ENCODE measurements at regions not wholly inside any gene's neighbourhood (a gene's known extent, or its start where the extent isn't known, plus 50 kb on each side); places are given as distances from the start of the nearest gene placed in this dataset.
"Not testable (repeated sequence)": the region's sequence is repeated elsewhere in the genome, so short reads cannot be mapped to it uniquely, and the experiment has no call there.

DNA sequence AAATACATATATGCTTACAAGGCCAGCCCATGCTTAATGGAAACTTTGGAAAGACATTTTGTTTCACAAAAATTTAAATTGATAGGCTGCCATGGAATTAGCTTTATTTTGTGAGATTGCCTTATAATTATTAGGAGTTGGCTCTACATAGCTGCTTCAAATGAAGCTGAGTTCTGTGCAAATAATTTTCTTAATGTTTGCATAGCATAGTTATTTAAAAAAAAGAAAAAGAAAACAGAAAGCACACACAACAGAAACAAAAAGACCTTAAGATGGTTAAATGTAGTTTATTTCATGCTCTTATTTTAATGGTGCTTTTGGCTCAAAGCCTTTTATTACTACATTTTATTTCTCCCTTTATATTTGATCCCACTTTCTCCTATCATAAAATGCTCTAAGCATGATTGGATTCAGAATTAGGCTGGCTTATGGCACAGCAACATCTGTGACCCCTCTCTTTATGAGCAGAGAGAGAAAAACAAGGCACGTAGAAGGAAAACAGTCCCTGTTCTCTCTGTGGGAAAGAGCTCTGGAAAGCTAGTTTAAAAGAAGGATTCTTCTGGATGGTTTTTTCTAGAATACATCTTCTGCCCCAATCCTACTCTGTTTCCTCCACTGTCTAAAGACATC lies 530.5 kb downstream of the NTRK2 start:
- DNase-seq, result no peak

DNA sequence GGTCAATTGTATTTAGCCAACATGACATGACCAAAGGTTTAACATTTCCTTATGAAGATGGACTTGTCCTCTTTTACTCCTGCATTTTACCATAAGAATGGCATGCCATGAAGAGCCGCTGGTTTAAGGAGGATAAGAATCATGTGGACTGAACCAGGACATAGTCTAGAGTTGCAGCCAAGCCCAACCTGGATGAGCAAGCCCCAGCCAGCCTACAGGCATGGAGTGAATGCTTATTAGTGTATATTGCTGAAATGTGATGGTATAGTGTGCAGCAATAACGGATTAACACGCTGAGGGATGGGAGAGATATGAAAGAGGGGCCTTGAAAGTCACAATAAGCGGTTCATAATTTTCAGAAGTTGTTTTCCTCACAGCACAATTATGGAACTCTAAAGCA lies 523.2 kb downstream of the NTRK2 start:
- no peak for DNase-seq

DNA sequence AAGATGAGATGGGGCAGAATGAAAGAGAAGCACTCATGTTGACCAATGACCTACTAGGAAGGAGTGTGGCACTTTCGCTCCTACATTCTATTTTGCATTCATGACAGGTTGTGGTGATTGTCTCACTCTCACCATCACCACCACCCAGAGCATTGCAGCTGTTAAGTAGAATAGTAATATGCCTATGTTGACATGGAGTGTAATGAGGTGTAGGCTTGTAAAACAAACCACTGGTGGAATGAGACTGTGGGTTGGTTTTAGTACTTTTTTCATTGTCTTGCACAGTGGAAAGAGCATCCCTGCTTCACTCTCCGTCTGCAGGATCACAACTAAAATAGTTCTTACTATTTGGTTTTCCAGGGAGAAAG lies 516.7 kb downstream of the NTRK2 start:
- no peak for DNase-seq

DNA sequence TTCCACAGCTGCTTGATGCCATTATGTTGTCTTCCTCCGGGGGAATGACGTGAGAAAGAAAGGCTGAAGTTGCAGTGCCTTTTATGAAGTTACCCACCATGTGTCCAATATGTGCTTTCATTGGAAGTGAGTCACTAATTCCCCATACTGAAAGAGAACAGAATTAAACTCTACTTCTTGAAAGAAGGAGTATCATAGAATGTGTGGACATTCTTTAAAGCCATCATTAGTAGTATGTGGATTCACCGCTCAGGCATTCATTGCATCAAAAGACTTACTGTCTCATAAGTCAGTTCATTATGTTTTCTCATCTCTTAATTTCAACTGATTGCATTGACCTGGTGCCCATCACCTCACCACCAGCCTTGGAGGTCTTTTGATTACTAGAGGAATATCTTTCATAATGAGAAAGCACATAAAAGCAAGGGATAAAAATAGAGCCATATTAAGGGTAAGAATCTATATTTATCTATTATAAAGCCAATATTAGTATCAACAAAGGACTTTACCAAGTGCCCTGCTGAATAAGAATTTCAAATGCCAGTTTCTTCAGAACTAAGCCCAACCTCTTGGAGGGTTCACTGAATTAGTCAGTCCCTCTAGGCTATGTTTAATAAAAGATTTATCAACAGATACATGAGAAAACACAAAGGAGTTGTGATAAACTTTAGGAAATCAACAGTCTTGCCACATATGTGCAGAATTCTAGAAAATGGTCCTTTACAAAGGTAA lies 516.1 kb downstream of the NTRK2 start:
- DNase-seq, result no peak

DNA sequence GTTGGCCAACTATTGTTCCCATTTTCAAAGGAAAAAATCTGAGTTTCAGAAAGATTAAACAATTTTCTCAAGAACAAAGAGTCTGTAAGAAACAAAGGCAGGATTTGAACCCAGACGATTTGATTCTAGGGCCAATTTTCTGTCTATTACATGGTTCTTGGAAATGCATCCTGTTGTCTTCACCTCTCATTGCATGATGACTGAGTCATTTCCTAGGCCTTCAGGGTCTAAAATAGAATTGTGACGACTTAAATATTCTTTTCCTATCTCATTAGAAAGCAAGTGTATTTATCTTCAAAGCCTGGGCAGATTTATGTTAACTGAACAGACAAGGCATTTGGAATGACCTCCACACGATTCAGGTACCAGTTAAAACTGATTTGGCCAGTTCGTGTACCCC lies 512.9 kb downstream of the NTRK2 start:
- DNase-seq, result no peak

DNA sequence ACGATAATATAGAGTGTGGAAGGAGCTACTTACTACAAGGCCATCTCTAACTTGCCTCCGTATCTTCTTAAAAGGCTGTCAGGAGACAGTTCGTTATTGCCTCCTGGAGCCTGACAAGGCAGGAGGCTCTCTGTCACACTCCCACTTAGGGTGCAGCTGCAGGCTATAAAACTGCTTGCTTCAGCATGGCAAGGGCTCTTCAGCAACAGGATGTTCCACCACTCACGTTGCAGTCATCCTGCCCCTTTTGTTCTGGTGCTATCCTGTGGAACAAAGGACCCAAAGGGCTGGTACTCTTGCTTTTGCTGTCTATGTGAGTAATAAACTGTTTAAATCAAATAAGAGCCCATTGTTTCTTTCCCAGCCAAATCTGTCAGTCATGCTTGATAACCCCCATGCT lies 508.9 kb downstream of the NTRK2 start:
- peak; percentile 35 to 74 for DNase-seq

DNA sequence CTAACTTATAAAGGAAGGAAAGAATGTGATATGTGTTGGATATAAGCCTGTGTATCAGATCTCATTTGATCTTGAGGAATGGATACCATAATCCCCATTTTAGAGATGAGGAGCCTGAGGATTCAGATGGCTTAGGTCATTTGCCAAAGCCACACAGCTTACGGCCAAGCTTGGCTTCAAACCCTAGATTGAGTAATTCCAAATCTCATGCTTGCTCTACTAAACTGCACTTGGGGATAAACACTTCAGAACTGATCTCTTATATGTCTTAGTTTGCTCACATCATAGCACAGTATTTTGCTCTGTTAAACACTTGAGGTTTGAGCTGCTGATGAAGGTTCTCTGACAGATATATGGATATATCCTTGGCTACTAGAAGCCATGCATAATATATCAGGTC lies 504.4 kb downstream of the NTRK2 start:
- no peak for DNase-seq

DNA sequence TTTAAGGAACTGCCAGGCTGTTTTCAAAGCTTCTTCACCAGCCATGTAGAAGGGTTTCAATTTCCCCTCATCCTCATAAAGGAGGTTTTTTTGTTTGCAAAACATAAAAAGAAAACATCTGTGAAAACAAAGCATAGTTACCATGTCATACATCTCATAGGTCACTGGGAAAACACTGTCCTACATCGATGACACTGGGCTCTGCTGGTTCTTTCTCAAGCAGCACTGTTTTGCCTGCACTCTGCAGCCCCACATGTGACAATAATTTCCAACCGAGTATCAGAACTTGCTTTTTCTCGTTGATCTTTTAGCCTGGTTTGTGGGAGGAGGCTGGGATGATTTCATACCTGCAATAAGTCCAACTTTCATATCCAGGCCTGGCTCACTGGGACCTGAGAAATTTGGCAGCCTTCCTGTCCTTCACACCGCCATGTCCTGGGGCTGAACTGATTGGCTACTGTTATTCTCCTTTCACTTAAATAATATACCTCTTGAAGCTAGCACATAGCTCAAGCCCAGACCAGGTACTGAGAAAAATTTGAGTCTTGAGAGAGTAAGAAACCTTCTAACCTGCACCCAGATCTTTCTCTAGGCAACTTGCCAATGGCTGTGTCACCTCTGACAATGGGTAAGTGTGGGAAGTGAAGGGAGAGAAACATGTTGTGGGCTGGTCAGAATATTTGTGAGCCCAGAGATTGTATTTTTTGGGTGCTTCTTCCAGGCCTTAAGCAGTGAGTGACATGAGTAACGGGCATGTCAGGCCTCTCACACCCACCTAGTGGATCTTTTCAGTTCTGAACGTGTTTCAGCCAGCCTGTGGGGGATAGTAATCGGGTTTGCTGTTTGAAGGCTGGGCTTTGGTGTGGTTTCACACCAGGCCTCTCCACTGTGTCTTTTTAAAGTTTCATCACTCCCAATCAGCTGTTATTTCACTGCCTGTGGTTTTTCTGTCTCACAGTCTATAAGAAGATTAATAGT lies 502.8 kb downstream of the NTRK2 start:
- DNase-seq, result no peak

DNA sequence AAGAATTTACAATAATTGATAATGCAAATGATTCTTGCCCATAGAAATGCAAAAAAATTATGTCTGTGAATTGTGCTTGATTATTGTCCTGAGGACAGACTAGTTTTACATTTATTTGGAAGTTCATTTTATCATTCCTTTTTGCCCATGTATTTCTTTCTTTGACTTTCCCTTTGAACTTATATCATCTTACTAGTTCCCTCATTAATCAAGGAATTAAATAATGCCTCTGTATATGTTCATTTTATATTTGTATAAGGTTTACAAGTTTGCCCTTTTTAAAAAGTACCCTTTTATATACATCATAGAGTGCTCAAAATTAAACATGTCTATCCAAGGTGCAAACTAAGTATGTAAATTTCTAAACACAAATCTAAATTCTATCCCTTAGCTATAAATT lies 501.6 kb downstream of the NTRK2 start:
- DNase-seq, result no peak

DNA sequence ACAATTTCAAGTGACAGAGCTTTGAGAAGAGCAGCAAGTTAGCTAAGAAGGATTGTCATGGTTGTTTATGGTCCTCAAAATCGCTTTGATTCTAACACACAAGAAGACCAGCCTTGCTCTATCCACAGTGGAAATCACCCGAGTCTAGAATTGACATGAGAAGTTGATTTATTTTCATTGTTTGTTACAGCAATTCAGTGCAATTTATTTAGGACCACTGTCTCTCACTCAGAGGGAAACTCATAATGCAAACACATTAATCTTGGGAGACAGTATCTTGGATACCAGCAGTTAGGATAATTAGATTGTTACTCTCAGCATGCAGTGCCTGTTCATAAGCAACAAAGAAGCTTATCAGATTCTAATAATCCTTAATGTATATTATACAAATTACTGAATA lies 498.9 kb downstream of the NTRK2 start:
- DNase-seq, result no peak

DNA sequence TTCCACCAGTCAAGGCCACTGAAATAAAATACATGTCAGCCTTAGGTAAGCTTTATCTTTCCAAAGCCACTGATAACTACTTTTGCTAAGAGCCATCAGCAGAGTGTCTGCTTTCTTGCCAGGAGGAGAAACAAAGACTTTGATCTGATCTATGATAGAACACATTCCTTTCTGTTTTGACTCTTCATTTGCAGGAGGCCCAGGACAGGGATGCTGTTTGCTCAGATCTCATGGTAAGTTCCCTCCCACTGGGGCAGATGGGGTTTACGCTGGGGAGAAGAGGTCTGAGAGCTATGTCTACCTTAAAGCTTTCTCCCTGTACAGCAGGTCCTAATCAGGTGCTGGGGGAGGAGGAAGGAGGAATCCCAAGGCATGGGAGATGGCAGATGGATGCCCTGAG lies 497.6 kb downstream of the NTRK2 start:
- no peak for DNase-seq

DNA sequence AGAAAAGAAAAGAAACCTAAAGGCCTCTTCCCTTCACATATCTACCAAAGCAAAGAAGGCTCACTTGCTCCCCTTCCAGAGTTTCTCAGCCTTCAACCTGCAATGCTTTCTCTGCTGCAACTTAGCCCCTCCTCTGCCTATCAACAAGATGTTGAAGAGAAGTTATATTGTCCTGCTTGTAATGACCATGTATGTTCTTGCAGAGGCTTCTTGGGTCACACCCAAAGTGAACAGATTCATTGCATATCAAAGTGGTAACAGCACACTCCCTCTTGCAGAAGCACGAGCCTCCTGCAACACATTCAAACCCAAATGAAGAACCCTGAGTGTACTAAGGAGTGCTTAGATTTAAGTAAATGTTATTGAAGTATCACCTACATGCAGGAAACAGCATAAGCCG lies 494.3 kb downstream of the NTRK2 start:
- no peak for DNase-seq

DNA sequence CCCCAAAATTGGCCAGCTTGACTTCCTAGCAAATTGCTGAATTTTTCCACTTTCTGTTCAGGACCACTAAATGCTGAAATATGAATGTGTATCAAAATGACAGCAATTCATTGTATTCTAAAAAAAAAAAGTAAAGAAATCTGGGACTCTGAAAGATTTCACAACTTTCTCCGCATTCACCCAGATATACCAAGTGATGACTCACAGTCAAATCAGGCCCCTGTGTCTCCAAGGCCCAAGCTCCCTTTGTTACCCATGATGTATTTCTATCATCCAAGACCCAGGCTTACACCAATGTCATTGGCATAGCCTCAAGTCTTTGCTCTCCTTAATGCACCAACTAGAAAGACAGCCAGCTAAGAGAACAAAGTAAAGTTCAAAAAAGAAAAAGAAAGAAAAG lies 493.9 kb downstream of the NTRK2 start:
- no peak for DNase-seq

DNA sequence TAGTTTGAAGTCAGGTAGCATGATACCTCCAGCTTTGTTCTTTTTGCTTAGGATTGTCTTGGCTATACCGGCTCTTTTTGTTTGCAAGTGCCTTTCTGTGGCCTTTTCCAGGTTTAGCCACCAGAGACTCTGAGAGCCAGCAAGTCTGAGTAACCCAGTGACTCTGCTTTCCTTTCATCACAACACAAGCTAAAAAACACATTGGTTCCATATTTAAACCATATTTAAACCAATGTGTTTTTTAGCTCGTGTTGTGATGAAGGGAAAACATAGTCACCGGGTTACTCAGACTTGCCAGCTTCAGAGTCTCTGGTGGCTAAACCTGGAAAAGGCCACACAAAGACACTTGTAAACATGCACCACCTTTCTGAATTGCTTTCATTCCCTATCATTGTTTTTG lies 493.3 kb downstream of the NTRK2 start:
- no peak for DNase-seq

DNA sequence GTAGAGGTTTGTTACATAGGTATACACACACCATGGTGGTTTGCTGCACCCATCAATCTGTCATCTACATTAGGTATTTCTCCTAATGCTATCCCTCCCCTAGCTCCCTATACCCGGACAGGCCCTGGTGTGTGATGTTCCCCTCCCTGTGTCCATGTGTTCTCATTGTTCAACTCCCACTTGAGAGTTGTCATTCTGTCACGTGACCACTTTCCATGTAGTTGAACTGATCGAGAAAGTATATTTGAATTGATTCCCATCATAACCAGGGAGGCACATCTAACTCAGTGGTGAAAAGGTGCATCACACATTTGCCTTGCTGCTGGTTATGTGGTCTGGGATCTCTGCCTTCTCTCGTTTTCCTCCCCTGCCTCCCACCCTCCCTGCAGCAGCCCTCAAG lies 491.4 kb downstream of the NTRK2 start:
- not testable (repeated sequence) for DNase-seq

DNA sequence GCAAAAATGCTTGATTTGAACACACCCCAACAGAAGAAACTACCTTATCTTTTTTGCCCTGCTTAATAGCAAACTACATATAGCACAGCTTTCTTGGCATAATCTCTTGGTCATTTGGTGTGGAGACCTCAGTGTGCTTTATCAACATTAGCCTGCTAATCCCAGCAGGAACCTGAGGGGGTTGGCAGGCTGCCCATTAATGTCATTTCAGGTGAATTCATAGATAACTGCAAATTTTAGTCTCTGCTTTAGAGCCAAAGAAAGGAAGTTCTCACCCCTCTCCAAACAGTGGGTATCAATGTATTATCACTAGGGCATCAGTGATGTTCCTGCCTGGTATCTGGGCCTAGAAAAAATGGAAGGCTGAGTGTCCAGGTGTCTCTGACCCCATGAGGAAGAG lies 489.0 kb downstream of the NTRK2 start:
- DNase-seq, result no peak

DNA sequence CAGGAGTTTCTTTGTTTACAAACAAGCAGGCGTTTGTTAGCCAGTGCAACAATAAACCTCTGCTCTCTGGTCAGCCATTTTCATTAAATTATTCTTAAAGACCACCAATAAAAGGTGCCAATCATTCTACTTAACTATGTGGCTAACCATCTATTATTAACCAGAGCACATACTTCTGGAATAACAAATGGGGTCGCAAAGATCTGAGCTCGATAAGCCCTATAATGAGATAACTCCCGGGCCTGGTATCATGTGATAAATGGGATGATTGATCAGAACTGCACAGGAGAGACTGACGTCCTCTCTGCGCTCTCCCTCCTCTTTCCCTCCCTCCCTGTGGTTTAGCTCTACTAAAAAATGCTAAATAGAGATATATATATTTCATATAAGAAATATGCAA lies 488.2 kb downstream of the NTRK2 start:
- no peak for DNase-seq

DNA sequence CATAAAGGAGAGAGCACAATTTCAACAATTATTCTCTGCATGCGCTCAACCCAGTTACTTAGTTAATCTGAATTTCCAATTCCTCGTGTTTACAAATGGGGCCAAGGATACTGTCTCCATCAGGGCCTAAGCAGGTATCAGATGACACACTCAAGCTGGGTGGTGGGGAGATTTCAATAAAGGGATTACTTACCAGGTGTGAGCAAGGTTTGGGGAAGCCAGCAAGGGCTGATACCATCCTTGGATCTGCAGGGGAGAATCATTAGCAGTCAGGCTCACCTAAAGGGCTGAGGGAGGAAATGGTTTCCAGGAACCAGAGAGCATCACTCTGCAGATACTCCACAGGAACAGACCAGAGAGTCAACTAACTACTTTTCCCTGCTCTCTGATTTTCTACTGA lies 487.1 kb downstream of the NTRK2 start:
- peak in 1 of 2 experiments; percentile 37 for DNase-seq

DNA sequence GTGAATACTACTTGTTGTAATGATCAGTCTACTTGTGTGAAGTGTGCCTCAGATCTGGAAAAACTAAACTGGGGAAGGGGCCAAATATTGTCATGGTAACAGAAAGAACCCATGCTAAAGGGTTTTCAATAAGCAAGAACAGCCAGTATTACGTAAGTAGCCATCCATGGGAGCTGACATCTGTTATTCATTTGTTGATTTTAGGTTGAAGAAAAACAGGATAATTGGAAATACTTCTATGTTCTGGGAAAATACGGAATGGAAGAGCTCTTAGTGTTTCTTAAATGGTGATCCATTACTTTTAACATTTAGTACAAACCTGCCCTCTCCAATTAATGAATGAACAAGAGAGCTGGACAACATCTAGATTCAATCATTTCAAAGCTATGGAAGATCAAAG lies 485.8 kb downstream of the NTRK2 start:
- DNase-seq, result no peak

DNA sequence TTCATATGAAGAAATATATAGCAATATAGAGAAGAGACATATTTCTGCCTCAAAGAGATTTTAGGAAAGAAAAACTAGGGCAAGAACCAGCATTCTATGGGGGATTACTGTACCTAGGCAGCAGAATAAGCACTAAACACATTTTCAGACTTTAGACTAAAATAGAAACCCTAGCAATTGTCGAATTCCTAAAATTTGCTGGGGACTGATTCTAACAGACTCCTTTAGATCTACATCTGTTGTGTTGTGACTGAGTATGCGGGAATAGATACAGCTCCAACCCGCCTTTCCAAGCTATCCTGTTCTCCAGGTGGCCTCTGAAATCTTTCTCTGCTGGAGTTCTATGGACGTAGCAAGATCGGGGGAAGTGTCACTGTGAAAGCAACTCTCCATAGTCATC lies 482.2 kb downstream of the NTRK2 start:
- no peak for DNase-seq

DNA sequence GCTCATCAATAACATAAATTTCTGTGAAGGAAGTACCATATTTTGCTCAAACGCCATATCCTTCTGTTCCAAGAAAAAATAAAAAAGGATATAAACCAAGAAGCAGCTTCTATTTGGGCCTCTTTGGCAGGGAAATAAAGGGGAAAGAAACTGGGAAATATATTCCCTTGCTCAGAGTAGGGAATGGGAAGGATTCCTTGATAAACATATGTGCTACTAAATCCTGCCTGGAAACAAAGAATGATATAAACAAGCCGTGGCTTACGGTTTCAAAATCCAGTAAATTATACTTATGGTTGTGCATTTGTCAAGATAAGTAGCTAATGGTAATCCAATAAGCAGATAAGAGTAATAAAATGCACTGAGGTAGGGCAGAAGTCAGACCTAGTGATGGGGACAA lies 481.6 kb downstream of the NTRK2 start:
- no peak for DNase-seq

DNA sequence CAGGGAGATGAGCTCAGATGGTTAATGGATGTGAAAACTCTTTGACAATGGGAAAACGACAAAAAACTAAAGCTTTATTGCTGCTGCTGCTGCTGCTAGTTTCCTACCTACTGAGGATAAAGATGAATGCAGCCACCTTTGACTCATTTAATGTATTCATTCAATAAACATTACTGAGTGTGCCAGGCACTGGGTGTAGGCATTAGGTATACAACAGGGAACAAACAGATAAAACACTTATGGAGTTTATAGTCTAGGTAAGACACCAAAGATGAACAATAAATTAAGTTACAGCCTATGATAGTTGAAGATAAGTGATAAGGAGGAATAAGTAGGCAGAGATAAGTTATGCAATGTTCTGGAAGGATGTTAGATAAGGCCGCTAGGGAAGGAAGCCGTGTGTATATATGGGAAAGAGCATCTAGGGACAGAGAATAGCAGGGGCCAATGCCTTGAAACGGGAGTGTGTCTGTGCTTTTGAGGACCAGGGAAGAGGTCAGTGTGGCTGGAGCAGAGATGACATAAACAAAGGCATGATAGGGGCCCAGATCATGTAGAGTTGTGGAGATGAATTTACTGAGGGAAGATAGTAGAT lies 477.6 kb downstream of the NTRK2 start:
- DNase-seq, result no peak

DNA sequence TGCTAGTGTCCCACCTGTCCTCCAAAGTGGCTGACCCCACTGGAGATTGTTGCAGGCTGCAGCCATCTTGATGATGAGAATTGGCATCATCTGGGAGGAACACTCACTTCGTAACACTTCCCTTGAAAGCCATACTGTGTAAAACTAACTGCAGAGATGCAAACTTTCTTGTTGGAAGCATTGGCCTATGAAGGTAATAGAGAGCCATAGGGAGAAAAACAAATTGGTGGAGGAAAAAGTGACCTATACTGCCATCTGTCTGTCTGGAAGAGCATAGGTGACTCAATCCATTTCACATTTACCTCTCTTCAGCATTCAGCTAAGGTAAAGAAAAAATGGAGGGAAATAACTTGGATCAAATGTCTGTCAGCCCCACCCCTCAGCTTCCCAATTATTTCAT lies 473.4 kb downstream of the NTRK2 start:
- DNase-seq, result no peak

DNA sequence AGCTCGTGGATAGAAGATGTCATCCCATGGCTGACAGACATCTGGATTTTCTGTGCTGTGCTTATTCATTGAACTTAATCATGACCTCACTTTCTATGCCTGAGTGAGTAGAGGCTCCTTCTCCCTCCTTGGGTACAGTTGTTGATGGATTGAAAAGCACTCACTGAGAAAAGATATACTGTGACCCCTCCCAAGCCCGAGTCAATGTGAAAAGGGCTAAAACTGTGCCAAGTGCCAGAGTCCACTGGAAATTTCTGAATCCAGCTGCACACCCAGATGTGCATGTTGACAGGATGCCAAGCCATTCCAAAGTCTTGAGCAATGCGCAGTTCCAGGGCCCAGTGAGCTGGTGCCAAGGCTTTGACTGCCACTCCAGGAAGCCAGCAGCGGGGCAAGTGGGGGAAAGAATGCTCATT lies 473.0 kb downstream of the NTRK2 start:
- no peak for DNase-seq

Data from NCI-H187 (cell line).